Prostate gland (tissue), 2 donors: ENCODE measurements at regions not wholly inside any gene's neighbourhood (a gene's known extent, or its start where the extent isn't known, plus 50 kb on each side); places are given as distances from the start of the nearest gene placed in this dataset.
"Not testable (repeated sequence)": the region's sequence is repeated elsewhere in the genome, so short reads cannot be mapped to it uniquely, and the experiment has no call there.

Experiments used
- CTCF ChIP-seq, 4 experiments: fragments of 200-600 bp in 2 of 4; fragments of 450-650 bp in 2 of 4; sonication (generic) in 2 of 4; IDR thresholded peaks; 1 replicate in 3 of 4; 2 replicates in 1 of 4; pipeline ENCODE4 v1.5.1; 2016 to 2019; ENCODE audit warnings: antibody characterized with exemption in 4 of 4, mild to moderate bottlenecking in 2 of 4, moderate library complexity in 2 of 4
- POLR2A ChIP-seq: fragments of 450-650 bp; IDR thresholded peaks from one replicate; pipeline ENCODE4 v1.6.1; 2016; ENCODE audit warnings: antibody characterized with exemption, mild to moderate bottlenecking
- POLR2AphosphoS5 ChIP-seq: sonication (generic); formaldehyde crosslinking; IDR thresholded peaks from one replicate; pipeline ENCODE4 v1.6.1; 2017; ENCODE audit warnings: antibody characterized with exemption

- not testable (repeated sequence) for TF ChIP-seq CTCF (IDR thresholded peaks at IDR 0.05); POLR2A; POLR2AphosphoS5
These were observed 112.5 kb downstream of the CRYBB2 start for GRCh38 chr22:25331911-25332310.
